Esophagus muscularis mucosa (tissue), 4 donors: ENCODE measurements at regions not wholly inside any gene's neighbourhood (a gene's known extent, or its start where the extent isn't known, plus 50 kb on each side); places are given as distances from the start of the nearest gene placed in this dataset.
A peak's percentile ranks its signal among the peaks of the same experiment; 100 is the strongest.
"Not testable (repeated sequence)": the region's sequence is repeated elsewhere in the genome, so short reads cannot be mapped to it uniquely, and the experiment has no call there.

Experiments
- DNase-seq: peaks from one replicate; pipeline ENCODE4 v3.0.0-alpha.2; 2017; ENCODE audit errors: extremely low spot score
- H3K27ac ChIP-seq, 4 donors: fragments of 200-600 bp; sonication (generic); replicated peaks in 1 of 4; 1 replicate in 3 of 4; 2 replicates in 1 of 4; pipeline ENCODE4 v1.5.1; 2016 to 2019; ENCODE audit warnings: mild to moderate bottlenecking in 1 of 4
- H3K27me3 ChIP-seq, 4 donors: fragments of 200-600 bp; sonication (generic); one replicate each; pipeline versions ENCODE4 v1.5.1 to v1.6.0; 2016 to 2019
- H3K36me3 ChIP-seq, 4 donors: fragments of 200-600 bp; sonication (generic); one replicate each; pipeline ENCODE4 v1.5.1; 2016 to 2019
- H3K4me1 ChIP-seq, 4 donors: fragments of 200-600 bp; sonication (generic); one replicate each; pipeline ENCODE4 v1.5.1; 2016 to 2019
- H3K4me3 ChIP-seq, 4 donors: fragments of 200-600 bp; sonication (generic); 1 replicate in 2 of 4; 2 replicates in 2 of 4; pipeline ENCODE4 v1.5.1; 2016 to 2019; ENCODE audit warnings: mild to moderate bottlenecking in 4 of 4, moderate library complexity in 1 of 4
- H3K9me3 ChIP-seq, 4 donors: fragments of 200-600 bp; sonication (generic); 1 replicate in 3 of 4; 2 replicates in 1 of 4; pipeline ENCODE4 v1.5.1; 2016 to 2019
- CTCF ChIP-seq, 3 experiments: fragments of 200-600 bp in 2 of 3; fragments of 450-650 bp in 1 of 3; sonication (generic) in 2 of 3; IDR thresholded peaks; one replicate each; pipeline ENCODE4 v1.5.1; 2017 to 2019; ENCODE audit warnings: antibody characterized with exemption in 3 of 3, mild to moderate bottlenecking in 2 of 3, moderate library complexity in 1 of 3
- EP300 ChIP-seq: sonication (generic); formaldehyde crosslinking; IDR thresholded peaks from one replicate; pipeline ENCODE4 v1.6.1; 2017; ENCODE audit warnings: antibody characterized with exemption
- POLR2A ChIP-seq: fragments of 450-650 bp; IDR thresholded peaks from one replicate; pipeline ENCODE4 v1.6.1; 2017; ENCODE audit warnings: antibody characterized with exemption, moderate library complexity, mild to moderate bottlenecking, low read depth
- POLR2AphosphoS5 ChIP-seq, 2 donors: sonication (generic); formaldehyde crosslinking; IDR thresholded peaks; one replicate each; pipeline ENCODE4 v1.6.1; 2017; ENCODE audit warnings: antibody characterized with exemption in 2 of 2
- WGBS: methylation state at CpG from one replicate; pipeline ENCODE4 v1.1.5; 2018; 5-methylcytosine and 5-hydroxymethylcytosine counted together
- intact Hi-C: fragments of 100-400 bp; cut with DNase I; formaldehyde crosslinking; loops from one replicate; pipeline ENCODE4 v1.15.1; 2023

- intact Hi-C loops, result no loop called here
- TF ChIP-seq POLR2AphosphoS5 (IDR thresholded peaks at IDR 0.05) (no peak), POLR2A (no peak), EP300 (no peak), CTCF (IDR thresholded peaks at IDR 0.05) (no peak)
- Histone ChIP-seq H3K27ac (peak overlapping the region in 1 of 4 donors; percentile 39), H3K4me1 (peaks cover 7 to 20% (median 18%) of the 10 kb centered on the region in 4 donors), H3K36me3 (no peaks in the 10 kb centered on the region), H3K27me3 (no peaks in the 10 kb centered on the region), H3K9me3 (no peaks in the 10 kb centered on the region), H3K4me3 (no peak overlapping the region)
- DNase-seq, result no peak
- WGBS, result 31% methylated on average over 8 of the region's 10 CpGs
Observed at GRCh38 chr10:35875016-35875676, 233.1 kb upstream of the FZD8 start.

- Histone ChIP-seq H3K27ac (no peak overlapping the region), H3K9me3 (no peaks in the 10 kb centered on the region), H3K4me1 (peaks cover 7 to 20% (median 18%) of the 10 kb centered on the region in 4 donors), H3K4me3 (no peak overlapping the region), H3K36me3 (no peaks in the 10 kb centered on the region), H3K27me3 (no peaks in the 10 kb centered on the region)
- DNase-seq, result no peak
- 80% methylated on average over 6 of the region's 6 CpGs for WGBS
- TF ChIP-seq POLR2AphosphoS5 (IDR thresholded peaks at IDR 0.05), result no peak
- TF ChIP-seq CTCF (IDR thresholded peaks at IDR 0.05), result no peak
- TF ChIP-seq POLR2A, result no peak
- no peak for TF ChIP-seq EP300
- intact Hi-C loops, result no loop called here
Observed at GRCh38 chr10:35874311-35875015, 232.4 kb upstream of the FZD8 start.

GRCh38 chr10:35872671-35873070, 230.6 kb upstream of the FZD8 start:
- TF ChIP-seq CTCF (IDR thresholded peaks at IDR 0.05) (no peak), EP300 (no peak), POLR2A (no peak), POLR2AphosphoS5 (IDR thresholded peaks at IDR 0.05) (no peak)
- Histone ChIP-seq H3K4me1 (peaks cover 7 to 20% (median 18%) of the 10 kb centered on the region in 4 donors), H3K9me3 (no peaks in the 10 kb centered on the region), H3K27me3 (no peaks in the 10 kb centered on the region), H3K36me3 (no peaks in the 10 kb centered on the region), H3K27ac (no peak overlapping the region), H3K4me3 (no peak overlapping the region)
- DNase-seq, result no peak
- intact Hi-C loops, result no loop called here
- WGBS, result 95% methylated on average over 6 of the region's 6 CpGs

DNA sequence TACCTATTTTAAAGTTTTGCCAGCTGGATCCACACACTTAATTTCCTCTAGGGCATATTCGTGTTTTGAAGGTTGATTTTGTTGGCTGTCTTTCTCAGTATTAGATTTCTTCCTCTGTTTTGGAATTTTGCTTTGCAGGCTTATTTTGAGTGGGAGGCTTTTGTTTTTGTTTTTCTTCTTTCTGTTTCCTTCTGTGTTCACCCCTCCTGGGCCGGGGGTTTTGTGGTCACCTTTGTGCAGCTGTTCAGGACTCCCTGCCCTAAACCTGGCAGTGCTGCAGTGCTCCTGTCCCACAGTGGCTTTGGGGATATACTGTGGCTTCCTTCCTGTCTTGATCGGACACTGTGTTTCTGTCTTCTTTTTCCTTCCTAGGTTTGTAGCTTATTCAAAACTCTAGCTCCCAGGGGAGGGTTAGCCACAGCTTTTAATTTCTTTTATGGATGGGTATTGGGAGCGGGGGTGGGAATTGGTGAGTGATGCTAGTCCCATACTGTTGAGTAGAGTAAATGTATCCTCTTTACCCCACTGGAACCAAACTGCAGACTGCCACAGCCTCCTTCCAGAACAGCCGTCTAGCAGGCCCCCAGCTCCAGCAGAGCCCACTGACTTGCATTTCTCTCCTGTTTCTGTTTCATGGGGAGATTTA, 228.7 kb upstream of the FZD8 start:
- H3K4me3 ChIP-seq, result no peak overlapping the region
- intact Hi-C loops, result no loop called here
- peaks cover 7 to 13% (median 12%) of the 10 kb centered on the region in 4 donors for H3K4me1 ChIP-seq
- TF ChIP-seq POLR2A (no peak), POLR2AphosphoS5 (IDR thresholded peaks at IDR 0.05) (no peak), EP300 (no peak), CTCF (IDR thresholded peaks at IDR 0.05) (no peak)
- 72% methylated on average over 5 of the region's 5 CpGs for WGBS
- H3K27me3 ChIP-seq, result no peaks in the 10 kb centered on the region
- DNase-seq, result no peak
- no peaks in the 10 kb centered on the region for H3K36me3 ChIP-seq
- H3K27ac ChIP-seq, result no peak overlapping the region
- peaks cover 0 to 3% (median 0%) of the 10 kb centered on the region in 4 donors for H3K9me3 ChIP-seq

DNA sequence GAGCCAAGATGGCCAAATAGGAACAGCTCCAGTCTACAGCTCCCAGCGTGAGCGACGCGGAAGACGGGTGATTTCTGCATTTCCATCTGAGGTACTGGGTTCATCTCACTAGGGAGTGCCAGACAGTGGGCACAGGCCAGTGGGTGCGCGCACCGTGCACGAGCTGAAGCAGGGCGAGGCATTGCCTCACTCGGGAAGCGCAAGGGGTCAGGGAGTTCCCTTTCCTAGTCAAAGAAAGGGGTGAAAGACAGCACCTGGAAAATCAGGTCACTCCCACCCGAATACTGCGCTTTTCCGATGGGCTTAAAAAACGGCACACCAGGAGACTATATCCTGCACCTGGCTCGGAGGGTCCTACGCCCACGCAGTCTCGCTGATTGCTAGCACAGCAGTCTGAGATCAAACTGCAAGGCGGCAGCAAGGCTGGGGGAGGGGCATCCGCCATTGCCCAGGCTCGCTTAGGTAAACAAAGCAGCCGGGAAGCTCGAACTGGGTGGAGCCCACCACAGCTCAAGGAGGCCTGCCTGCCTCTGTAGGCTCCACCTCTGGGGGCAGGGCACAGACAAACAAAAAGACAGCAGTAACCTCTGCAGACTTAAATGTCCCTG, 216.7 kb upstream of the FZD8 start:
- H3K9me3 ChIP-seq, H3K27ac ChIP-seq, H3K36me3 ChIP-seq, DNase-seq, H3K27me3 ChIP-seq, H3K4me1 ChIP-seq, H3K4me3 ChIP-seq, intact Hi-C loops: not testable (repeated sequence)
- 80% methylated on average over 20 of the region's 25 CpGs for WGBS
